HG02885 (cell line): ENCODE measurements at regions not wholly inside any gene's neighbourhood (a gene's known extent, or its start where the extent isn't known, plus 50 kb on each side); places are given as distances from the start of the nearest gene placed in this dataset.
"Not testable (repeated sequence)": the region's sequence is repeated elsewhere in the genome, so short reads cannot be mapped to it uniquely, and the experiment has no call there.

Source experiments
- ATAC-seq: cut with Tn5 transposase; IDR thresholded peaks from one replicate; pipeline ENCODE4 v1.9.1; 2021; ENCODE audit warnings: mild to moderate bottlenecking; ENCODE audit not compliant: unreplicated experiment, poor library complexity

- ATAC-seq, result no peak
Measured at GRCh38 chr9:7636309-7636708, 163.3 kb downstream of the DMAC1 start.

DNA sequence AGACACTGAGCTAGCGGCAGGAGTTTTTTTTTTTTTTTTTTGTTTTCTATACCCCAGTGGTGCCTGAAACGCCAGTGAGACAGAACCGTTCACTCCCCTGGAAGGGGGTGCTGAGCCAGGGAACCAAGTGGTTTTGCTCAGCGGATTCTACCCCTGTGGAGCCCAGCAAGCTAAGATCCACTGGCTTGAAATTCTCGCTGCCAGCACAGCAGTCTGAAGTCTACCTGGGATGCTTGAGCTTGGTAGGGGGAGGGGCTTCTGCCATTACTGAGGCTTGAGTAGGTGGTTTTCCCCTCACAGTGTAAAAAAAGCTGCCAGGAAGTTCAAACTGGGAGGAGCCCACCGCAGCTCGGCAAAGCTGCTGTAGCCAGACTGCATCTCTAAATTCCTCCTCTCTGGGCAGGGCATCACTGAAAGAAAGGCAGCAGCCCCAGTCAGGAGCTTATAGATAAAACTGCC, 173.0 kb downstream of the DMAC1 start:
- ATAC-seq, result not testable (repeated sequence)

GRCh38 chr9:7622481-7622880, 177.1 kb downstream of the DMAC1 start:
- ATAC-seq, result no peak

GRCh38 chr9:7615344-7615743, 184.2 kb downstream of the DMAC1 start:
- no peak for ATAC-seq

DNA sequence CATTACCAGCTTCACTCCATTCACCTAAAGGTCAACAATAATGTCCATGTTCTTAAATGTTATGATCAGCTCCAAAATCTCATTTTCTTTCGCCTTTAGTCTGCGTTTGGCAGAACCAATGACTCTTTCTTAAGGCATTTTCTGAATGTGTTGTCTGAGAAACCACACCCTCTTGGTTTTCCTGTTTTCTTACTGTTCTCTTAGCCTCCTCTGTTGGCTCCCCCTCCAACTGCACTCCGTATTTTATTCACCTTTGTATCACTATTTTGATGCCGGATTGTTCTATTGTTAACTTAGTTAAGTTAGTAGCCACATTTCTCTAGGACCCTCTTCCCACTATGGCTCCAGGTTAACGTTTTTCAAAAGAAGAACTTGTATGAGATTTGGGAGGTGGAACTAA, 185.6 kb downstream of the DMAC1 start:
- ATAC-seq, result no peak

GRCh38 chr9:7608261-7608660, 191.3 kb downstream of the DMAC1 start:
- ATAC-seq, result no peak

- no peak for ATAC-seq
Measured at GRCh38 chr9:7607421-7607820, 192.2 kb downstream of the DMAC1 start.

GRCh38 chr9:7606591-7606990, 193.0 kb downstream of the DMAC1 start:
- ATAC-seq, result no peak

DNA sequence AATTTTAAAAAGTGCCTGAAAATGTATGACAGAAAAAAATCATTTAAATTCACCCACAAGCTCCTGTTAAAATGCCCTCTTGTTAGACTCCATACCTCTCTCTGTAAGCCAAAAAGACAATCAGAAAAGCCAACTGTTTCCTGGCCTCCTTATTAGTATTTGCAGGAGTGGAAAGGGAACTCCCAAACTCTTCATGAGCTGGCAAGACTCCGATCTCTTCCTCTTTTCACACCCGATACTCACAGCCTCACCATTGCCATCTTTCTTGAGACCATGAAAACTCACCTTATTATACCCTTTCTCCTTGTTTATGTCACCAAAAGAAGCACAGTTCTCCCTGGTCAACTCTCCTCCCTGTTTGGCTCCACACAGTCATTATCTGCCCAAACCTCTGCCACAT, 197.8 kb downstream of the DMAC1 start:
- ATAC-seq, result no peak

GRCh38 chr9:7597716-7598115, 201.9 kb downstream of the DMAC1 start:
- no peak for ATAC-seq

DNA sequence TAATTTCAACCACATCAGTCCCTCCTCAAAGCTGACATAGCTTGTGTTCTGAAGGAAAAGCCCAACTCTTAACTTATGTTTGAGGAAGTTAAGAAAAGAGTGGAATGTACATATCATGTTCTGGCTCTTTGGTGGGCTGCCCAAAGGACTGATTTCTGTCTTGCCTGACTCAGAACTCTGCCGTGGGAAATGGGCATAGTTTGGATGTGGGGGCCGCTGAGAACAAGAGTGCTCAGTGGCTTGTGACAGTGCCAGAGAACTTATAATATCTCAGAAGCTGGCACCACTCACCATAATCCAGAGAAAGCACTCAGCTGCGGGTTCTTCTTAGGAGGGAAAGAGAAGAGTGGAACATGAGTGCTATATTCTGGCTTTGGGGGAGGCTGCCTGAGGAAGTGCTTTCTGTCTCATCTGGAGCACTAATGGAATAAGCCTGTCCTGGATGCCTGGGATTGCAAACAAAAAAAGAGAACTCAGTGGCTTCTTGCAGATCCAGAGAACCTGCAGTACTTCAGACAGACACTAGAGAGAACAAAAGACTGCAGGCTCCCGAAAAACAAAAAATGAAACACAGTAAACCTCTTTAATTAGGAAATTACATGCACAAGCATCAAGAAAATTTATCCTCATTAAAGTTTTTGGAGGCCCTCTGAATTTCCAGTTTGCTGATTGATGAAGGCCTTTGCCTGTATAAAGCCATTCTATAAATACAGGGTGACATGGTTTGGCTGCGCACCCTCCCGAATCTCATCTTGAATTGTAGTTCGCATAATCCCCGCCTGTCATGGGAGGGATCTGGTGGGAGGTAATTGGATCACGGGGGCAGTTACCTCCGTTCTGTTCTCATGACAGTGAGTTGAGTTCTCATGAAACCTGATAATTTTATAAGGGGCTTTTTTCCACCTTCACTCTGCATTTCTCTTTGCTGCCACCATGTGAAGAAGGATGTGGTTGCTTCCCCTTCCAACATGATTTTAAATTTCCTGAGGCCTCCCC, 207.0 kb downstream of the DMAC1 start:
- no peak for ATAC-seq

- no peak for ATAC-seq
Measured at GRCh38 chr9:7591501-7591900, 208.1 kb downstream of the DMAC1 start.

- no peak for ATAC-seq
Measured at GRCh38 chr9:7580568-7580967, 219.0 kb downstream of the DMAC1 start.

DNA sequence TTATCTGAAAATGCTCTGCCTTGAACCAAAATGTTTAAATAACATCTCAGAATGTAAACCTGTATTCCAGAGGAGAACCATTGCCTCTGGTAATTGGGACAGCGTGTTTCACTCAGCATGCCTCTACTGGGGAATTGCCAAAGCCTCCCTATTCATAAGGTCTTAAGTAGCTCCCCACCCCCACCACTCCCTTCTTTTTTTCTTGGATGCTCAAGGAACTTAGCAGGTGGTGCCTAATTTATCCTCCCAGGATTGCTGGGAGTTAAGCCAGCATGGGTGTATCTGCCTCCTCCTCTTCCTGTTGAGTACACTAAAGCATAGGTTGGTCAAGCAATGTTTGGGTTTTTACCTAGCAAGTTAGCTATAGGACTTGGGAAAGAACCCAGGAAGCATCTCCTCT, 220.2 kb downstream of the DMAC1 start:
- ATAC-seq, result no peak

DNA sequence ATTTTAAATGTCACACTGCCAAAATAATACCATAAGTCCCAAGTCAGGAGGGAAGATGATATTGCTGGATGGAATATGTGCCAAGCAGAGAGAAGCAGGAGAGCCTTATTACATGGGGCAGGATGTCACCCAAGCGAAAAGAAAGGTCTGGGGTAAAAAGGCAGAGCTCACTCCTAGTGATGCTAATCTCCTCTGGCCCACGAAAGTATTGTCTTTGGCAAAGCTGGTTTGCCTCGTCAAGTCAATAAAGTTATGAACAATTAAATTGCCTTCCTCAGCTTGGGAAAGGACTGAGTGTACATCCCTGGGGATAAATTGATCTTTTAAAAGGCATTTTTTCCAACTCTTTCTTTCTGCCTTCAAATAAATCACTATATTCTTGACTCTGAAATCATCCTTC, 220.6 kb downstream of the DMAC1 start:
- ATAC-seq, result no peak

GRCh38 chr9:7570107-7570720, 229.4 kb downstream of the DMAC1 start:
- ATAC-seq, result peak; percentile 97

DNA sequence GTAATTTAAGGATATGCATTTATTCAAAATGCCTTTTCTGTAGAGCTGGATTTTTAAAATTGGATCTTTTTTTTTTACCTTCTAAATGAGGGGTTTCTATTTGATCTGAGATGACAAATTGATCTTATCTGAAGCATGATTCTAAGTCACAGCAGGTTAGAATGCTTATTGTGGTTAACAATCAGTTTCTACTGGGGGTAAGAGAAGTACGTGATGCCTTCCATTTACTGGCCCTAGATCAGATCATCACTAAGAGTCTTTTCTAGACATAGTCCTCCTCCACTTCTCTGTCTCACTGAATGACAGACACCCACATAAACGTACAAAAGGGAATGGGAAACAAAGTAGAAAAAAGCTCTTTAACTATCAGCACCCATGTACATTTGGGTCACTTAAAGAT, 231.9 kb downstream of the DMAC1 start:
- no peak for ATAC-seq

- no peak for ATAC-seq
Measured at GRCh38 chr9:7561527-7562080, 238.0 kb downstream of the DMAC1 start.

- no peak for ATAC-seq
Measured at GRCh38 chr9:7560669-7561305, 238.8 kb downstream of the DMAC1 start.

DNA sequence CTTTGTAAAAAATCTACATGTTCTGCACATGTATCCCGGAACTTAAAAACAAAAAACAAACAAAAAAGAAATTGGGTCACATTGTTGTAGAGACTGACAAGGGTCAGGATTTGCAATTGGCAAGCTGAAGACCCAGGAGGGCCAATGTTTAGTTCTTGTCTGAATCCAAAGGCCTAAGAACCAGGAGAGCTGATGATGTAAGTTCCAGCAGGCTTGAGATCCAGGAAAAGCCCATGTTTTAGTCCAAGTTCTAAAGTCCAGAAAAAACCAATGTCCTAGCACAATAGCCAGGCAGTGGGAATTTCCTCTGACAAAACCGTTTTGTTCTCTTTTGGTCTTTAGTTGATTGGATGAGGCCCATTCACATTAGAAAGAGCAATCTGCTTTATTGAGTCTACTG, 244.9 kb downstream of the DMAC1 start:
- no peak for ATAC-seq

GRCh38 chr9:7552706-7553105, 246.9 kb downstream of the DMAC1 start:
- not testable (repeated sequence) for ATAC-seq
